GM06990 (cell line): ENCODE measurements at regions not wholly inside any gene's neighbourhood (a gene's known extent, or its start where the extent isn't known, plus 50 kb on each side); places are given as distances from the start of the nearest gene placed in this dataset.

Experiments used
- DNase-seq: peaks from one replicate; pipeline ENCODE4 v3.0.0-alpha.2; 2011; ENCODE audit not compliant: insufficient read length; ENCODE audit errors: extremely low read depth
- H3K27me3 ChIP-seq: replicated peaks from 2 replicates; pipeline ENCODE4 v1.6.0; 2011; ENCODE audit warnings: low read length; ENCODE audit not compliant: control insufficient read depth, insufficient read depth
- H3K36me3 ChIP-seq: 2 replicates; pipeline ENCODE4 v1.5.1; 2011; ENCODE audit warnings: low read length; ENCODE audit not compliant: control insufficient read depth, insufficient read depth
- H3K4me3 ChIP-seq: replicated peaks from 2 replicates; pipeline ENCODE4 v1.5.1; 2011; ENCODE audit warnings: low read depth, mild to moderate bottlenecking, control low read depth, low read length
- CTCF ChIP-seq: IDR thresholded peaks from 2 replicates; pipeline ENCODE4 v1.5.1; 2011; ENCODE audit warnings: low read length, control low read depth, mild to moderate bottlenecking, inconsistent platforms; ENCODE audit not compliant: insufficient read depth, poor library complexity, severe bottlenecking

- no peak for TF ChIP-seq CTCF
- Histone ChIP-seq H3K36me3 (no peaks in the 10 kb centered on the region), H3K4me3 (no peak overlapping the region), H3K27me3 (no peaks in the 10 kb centered on the region)
- DNase-seq, result no peak
Measured at GRCh38 chr2:139480161-139480650, 700.0 kb upstream of the NXPH2 start.

GRCh38 chr2:139478165-139478914 is 698.1 kb upstream of the NXPH2 start:
- H3K27me3 ChIP-seq, result no peaks in the 10 kb centered on the region
- no peak overlapping the region for H3K4me3 ChIP-seq
- no peaks in the 10 kb centered on the region for H3K36me3 ChIP-seq
- no peak for TF ChIP-seq CTCF
- DNase-seq, result no peak

GRCh38 chr2:139477618-139478017 is 697.4 kb upstream of the NXPH2 start:
- TF ChIP-seq CTCF, result no peak
- no peak overlapping the region for H3K4me3 ChIP-seq
- H3K27me3 ChIP-seq, result no peaks in the 10 kb centered on the region
- no peak for DNase-seq
- H3K36me3 ChIP-seq, result no peaks in the 10 kb centered on the region

- no peak for DNase-seq
- no peak overlapping the region for H3K4me3 ChIP-seq
- TF ChIP-seq CTCF, result no peak
- no peaks in the 10 kb centered on the region for H3K27me3 ChIP-seq
- no peaks in the 10 kb centered on the region for H3K36me3 ChIP-seq
Measured at GRCh38 chr2:139469985-139470384, 689.8 kb upstream of the NXPH2 start.

- Histone ChIP-seq H3K4me3 (no peak overlapping the region), H3K27me3 (no peaks in the 10 kb centered on the region), H3K36me3 (no peaks in the 10 kb centered on the region)
- no peak for DNase-seq
- TF ChIP-seq CTCF, result no peak
Measured at GRCh38 chr2:139465789-139466188, 685.6 kb upstream of the NXPH2 start.
